Activated naive CD8-positive, alpha-beta T cell treated with anti-CD3 and anti-CD28 coated beads, Interleukin-2, amount 10 ng/mL, durations not matched to agents 7 days and 5 days (primary cell): ENCODE measurements at regions not wholly inside any gene's neighbourhood (a gene's known extent, or its start where the extent isn't known, plus 50 kb on each side); places are given as distances from the start of the nearest gene placed in this dataset.

Experiments used
- ATAC-seq: fragments of 150-1000 bp; cut with Tn5 transposase; one replicate; pipeline ENCODE4 v1.10.0; 2021; ENCODE audit warnings: low read depth, moderate library complexity
- POLR2A ChIA-PET: fragments of 350-600 bp; sonication (Branson Sonifier 250); formaldehyde crosslinking; loops from one replicate; lab custom pipeline; 2021; ENCODE audit warnings: antibody characterized with exemption; lab: Charles Lee
- DNase-seq: peaks from one replicate; pipeline ENCODE4 v3.0.0; 2021
- H3K27ac Mint-ChIP-seq: one replicate; pipeline ENCODE4 v1.8.0; 2022; ENCODE audit warnings: mild to moderate bottlenecking, mixed read lengths
- H3K27me3 Mint-ChIP-seq: one replicate; pipeline ENCODE4 v1.8.0; 2022; ENCODE audit warnings: mild to moderate bottlenecking, moderate library complexity, mixed read lengths
- H3K36me3 Mint-ChIP-seq: one replicate; pipeline ENCODE4 v1.8.0; 2021; ENCODE audit warnings: mild to moderate bottlenecking, mixed read lengths
- H3K4me1 Mint-ChIP-seq: one replicate; pipeline ENCODE4 v1.8.0; 2021; ENCODE audit warnings: mixed read lengths
- H3K4me3 Mint-ChIP-seq: one replicate; pipeline ENCODE4 v1.8.0; 2022; ENCODE audit warnings: mild to moderate bottlenecking, moderate library complexity, mixed read lengths
- H3K9me3 Mint-ChIP-seq: one replicate; pipeline ENCODE4 v1.8.0; 2021; ENCODE audit warnings: mixed read lengths

GRCh38 chr14:84959851-84960520, 570.0 kb upstream of the FLRT2 start:
- POLR2A ChIA-PET = no interaction called here
- Mint-ChIP-seq H3K27ac (no peak overlapping the region), H3K36me3 (no peaks in the 10 kb centered on the region), H3K4me3 (no peak overlapping the region), H3K4me1 (no peaks in the 10 kb centered on the region), H3K9me3 (peaks cover 15% of the 10 kb centered on the region), H3K27me3 (no peaks in the 10 kb centered on the region)
- DNase-seq (no peak), ATAC-seq (no peak)

DNA sequence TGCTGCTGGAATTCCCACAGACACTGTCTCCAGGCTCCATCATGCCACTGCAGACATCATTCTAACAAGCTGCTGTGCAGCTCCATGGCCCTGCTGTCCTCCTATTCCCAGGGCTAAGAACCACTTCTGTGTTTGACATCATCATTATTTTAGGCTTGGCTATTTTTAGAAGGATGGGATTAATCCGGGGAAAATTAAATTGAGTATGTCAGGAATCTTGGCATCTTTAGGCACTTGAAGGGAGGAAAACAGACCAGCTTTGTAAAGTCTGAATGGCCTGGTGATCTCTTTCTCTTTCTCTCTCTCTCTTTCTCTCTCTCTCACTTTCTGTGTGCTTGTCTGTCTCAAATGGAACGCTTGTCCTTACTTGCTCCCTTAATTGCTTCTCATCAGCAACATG, 568.3 kb upstream of the FLRT2 start:
- peaks cover 13% of the 10 kb centered on the region for H3K9me3 Mint-ChIP-seq
- no peak overlapping the region for H3K4me3 Mint-ChIP-seq
- H3K27ac Mint-ChIP-seq = no peak overlapping the region
- POLR2A ChIA-PET = no interaction called here
- H3K36me3 Mint-ChIP-seq = no peaks in the 10 kb centered on the region
- ATAC-seq (no peak), DNase-seq (no peak)
- H3K4me1 Mint-ChIP-seq = no peaks in the 10 kb centered on the region
- no peaks in the 10 kb centered on the region for H3K27me3 Mint-ChIP-seq

- no peaks in the 10 kb centered on the region for H3K27me3 Mint-ChIP-seq
- no peak overlapping the region for H3K4me3 Mint-ChIP-seq
- POLR2A ChIA-PET = no interaction called here
- H3K4me1 Mint-ChIP-seq = no peaks in the 10 kb centered on the region
- H3K9me3 Mint-ChIP-seq = peaks cover 11% of the 10 kb centered on the region
- H3K36me3 Mint-ChIP-seq = no peaks in the 10 kb centered on the region
- ATAC-seq (no peak), DNase-seq (no peak)
- H3K27ac Mint-ChIP-seq = no peak overlapping the region
Measured at GRCh38 chr14:84963518-84963917, 566.4 kb upstream of the FLRT2 start.

DNA sequence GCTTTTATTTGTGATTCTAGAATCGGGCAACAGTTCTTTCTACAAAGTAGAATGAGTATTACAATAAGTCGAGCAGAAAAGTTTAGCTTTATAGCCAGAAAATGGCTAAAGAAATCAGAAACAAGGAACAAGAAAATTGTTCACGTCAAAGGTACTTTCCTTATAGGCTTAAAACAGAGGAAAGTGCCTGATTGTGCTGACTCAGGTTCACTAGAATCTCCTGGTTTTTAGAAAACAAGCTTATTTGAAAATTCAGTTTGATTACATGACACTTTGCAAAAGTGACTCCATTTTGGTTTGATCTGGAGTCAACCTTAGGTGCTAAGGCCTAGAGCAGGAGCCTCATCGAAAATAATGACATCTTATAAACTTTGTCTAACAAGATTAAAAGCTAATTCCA, 564.7 kb upstream of the FLRT2 start:
- POLR2A ChIA-PET = no interaction called here
- no peak for ATAC-seq
- peaks cover 10% of the 10 kb centered on the region for H3K9me3 Mint-ChIP-seq
- no peaks in the 10 kb centered on the region for H3K36me3 Mint-ChIP-seq
- no peaks in the 10 kb centered on the region for H3K4me1 Mint-ChIP-seq
- no peak overlapping the region for H3K4me3 Mint-ChIP-seq
- H3K27ac Mint-ChIP-seq = no peak overlapping the region
- H3K27me3 Mint-ChIP-seq = no peaks in the 10 kb centered on the region
- no peak for DNase-seq

DNA sequence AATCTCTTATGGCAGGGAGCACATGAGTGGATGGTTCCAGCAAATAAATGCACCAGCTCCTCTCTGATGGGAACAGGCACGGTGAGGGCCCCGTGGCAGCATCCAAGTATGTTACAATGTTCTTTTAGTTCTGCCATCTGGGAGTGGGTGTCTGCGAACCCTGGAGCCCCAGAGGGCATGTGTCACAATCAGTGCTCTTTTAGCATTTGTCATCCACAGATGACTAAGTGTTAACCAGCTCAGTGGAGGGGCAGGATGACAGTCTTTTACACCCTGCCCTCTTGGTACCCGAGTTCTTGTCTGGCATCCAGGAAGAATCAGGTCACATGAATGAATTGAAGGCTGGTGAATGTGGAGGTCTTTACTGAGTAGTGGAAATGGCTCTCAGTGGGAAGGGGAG, 560.4 kb upstream of the FLRT2 start:
- Mint-ChIP-seq H3K27me3 (no peaks in the 10 kb centered on the region), H3K27ac (no peak overlapping the region)
- no peak for DNase-seq

DNA sequence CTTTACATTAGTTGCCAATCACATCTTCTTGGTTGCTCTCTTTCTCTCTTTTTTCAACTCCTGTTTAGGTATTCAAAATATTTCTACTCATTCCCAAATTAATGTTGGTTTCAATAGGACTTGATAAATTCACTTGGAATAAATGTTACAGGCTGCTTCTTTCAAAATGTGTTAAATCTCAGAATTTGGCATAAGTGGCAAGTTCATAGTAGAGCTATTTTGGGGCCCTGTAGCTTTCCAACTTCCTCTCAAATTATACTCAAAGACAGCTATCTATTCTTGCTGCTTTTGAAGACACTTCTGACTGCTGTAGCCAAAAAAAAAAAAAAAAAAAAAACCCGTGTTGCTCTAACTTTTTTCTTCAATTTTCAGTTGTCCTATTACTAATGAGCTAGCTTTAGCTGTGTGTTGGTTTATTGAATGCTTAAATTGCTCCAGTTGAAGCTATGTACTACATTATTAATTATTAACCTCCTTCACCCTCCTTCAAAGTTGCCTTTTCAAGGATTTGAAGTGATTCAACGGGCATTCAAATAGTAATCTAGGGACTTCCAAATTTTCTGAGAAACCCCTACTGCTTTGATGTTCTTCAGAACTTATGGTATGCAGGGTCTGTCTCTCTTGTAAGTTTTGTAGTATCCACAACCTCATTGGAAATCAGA, 554.6 kb upstream of the FLRT2 start:
- no peak for DNase-seq

More for the DNA sequence above, 560.4 kb upstream of the FLRT2 start:
- H3K4me1 Mint-ChIP-seq = no peaks in the 10 kb centered on the region
- POLR2A ChIA-PET = no interaction called here
- H3K36me3 Mint-ChIP-seq = no peaks in the 10 kb centered on the region
- no peak for ATAC-seq
- peaks cover 5% of the 10 kb centered on the region for H3K9me3 Mint-ChIP-seq
- H3K4me3 Mint-ChIP-seq = no peak overlapping the region

DNA sequence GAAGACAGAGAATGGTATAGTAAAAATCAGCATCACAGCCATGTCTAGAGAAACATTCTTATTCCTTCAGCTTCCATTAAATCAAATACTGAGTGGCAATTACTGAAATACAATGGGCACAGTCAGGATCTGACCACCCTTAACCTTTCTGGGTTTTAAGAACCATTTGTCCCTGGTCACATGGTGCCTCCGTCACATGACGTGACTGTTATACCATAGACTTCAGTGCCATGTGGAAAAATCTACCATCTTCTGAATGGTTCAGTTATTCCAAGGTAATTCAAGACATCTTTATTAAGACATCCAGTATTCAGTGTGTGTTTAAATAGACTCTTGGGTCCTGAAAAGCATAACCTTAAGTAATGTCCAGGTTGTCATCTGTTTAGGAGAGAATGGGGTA, 553.1 kb upstream of the FLRT2 start:
- DNase-seq (no peak), ATAC-seq (no peak)
- H3K27me3 Mint-ChIP-seq = no peaks in the 10 kb centered on the region
- POLR2A ChIA-PET = no interaction called here
- peaks cover 8% of the 10 kb centered on the region for H3K9me3 Mint-ChIP-seq
- no peaks in the 10 kb centered on the region for H3K4me1 Mint-ChIP-seq
- no peaks in the 10 kb centered on the region for H3K36me3 Mint-ChIP-seq
- H3K27ac Mint-ChIP-seq = no peak overlapping the region
- H3K4me3 Mint-ChIP-seq = no peak overlapping the region

More for the DNA sequence above, 554.6 kb upstream of the FLRT2 start:
- POLR2A ChIA-PET = no interaction called here
- ATAC-seq = no peak
- Mint-ChIP-seq H3K36me3 (no peaks in the 10 kb centered on the region), H3K27me3 (no peaks in the 10 kb centered on the region), H3K9me3 (peaks cover 8% of the 10 kb centered on the region), H3K27ac (no peak overlapping the region), H3K4me3 (no peak overlapping the region), H3K4me1 (no peaks in the 10 kb centered on the region)

- Mint-ChIP-seq H3K9me3 (peaks cover 1% of the 10 kb centered on the region), H3K27me3 (no peaks in the 10 kb centered on the region), H3K4me3 (no peak overlapping the region), H3K4me1 (no peaks in the 10 kb centered on the region), H3K27ac (no peak overlapping the region), H3K36me3 (no peaks in the 10 kb centered on the region)
- ATAC-seq = no peak
- POLR2A ChIA-PET = no interaction called here
- no peak for DNase-seq
Measured at GRCh38 chr14:84987042-84987441, 542.9 kb upstream of the FLRT2 start.

GRCh38 chr14:84988357-84988756, 541.6 kb upstream of the FLRT2 start:
- Mint-ChIP-seq H3K27me3 (no peaks in the 10 kb centered on the region), H3K4me3 (no peak overlapping the region), H3K27ac (no peak overlapping the region), H3K9me3 (peaks cover 1% of the 10 kb centered on the region), H3K36me3 (no peaks in the 10 kb centered on the region), H3K4me1 (no peaks in the 10 kb centered on the region)
- ATAC-seq (no peak), DNase-seq (no peak)
- POLR2A ChIA-PET = no interaction called here

GRCh38 chr14:84991021-84991420, 538.9 kb upstream of the FLRT2 start:
- H3K27ac Mint-ChIP-seq = no peak overlapping the region
- H3K27me3 Mint-ChIP-seq = no peaks in the 10 kb centered on the region
- no peaks in the 10 kb centered on the region for H3K36me3 Mint-ChIP-seq
- peaks cover 5% of the 10 kb centered on the region for H3K9me3 Mint-ChIP-seq
- H3K4me3 Mint-ChIP-seq = no peak overlapping the region
- ATAC-seq (no peak), DNase-seq (no peak)
- POLR2A ChIA-PET = no interaction called here
- no peaks in the 10 kb centered on the region for H3K4me1 Mint-ChIP-seq

- H3K4me1 Mint-ChIP-seq = no peaks in the 10 kb centered on the region
- POLR2A ChIA-PET = no interaction called here
- no peak overlapping the region for H3K4me3 Mint-ChIP-seq
- ATAC-seq = no peak
- H3K27me3 Mint-ChIP-seq = no peaks in the 10 kb centered on the region
- no peak overlapping the region for H3K27ac Mint-ChIP-seq
- H3K9me3 Mint-ChIP-seq = peaks cover 7% of the 10 kb centered on the region
- no peak for DNase-seq
- no peaks in the 10 kb centered on the region for H3K36me3 Mint-ChIP-seq
Measured at GRCh38 chr14:84998216-84998615, 531.7 kb upstream of the FLRT2 start.

DNA sequence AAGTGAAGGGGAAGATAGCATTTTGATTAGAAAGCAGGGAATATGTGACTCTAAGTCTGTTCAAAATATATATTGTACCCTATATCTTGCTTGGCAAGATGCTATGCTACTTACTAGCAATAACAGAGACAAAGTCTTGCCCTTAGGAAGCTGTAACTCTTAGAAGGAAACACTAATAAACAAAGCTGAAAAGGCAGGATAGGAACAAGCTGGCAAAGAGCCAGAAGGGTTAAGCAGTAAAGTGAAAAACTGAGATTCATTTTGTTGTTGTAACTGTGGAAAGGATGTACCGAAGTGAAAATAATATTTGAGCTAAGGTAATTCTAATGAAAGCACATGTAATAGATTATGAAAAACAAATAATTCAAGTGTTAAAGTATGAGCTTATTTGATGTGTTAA, 527.1 kb upstream of the FLRT2 start:
- H3K36me3 Mint-ChIP-seq = no peaks in the 10 kb centered on the region
- POLR2A ChIA-PET = no interaction called here
- peaks cover 3% of the 10 kb centered on the region for H3K9me3 Mint-ChIP-seq
- no peak overlapping the region for H3K27ac Mint-ChIP-seq
- DNase-seq (no peak), ATAC-seq (no peak)
- H3K4me1 Mint-ChIP-seq = no peaks in the 10 kb centered on the region
- H3K27me3 Mint-ChIP-seq = no peaks in the 10 kb centered on the region
- no peak overlapping the region for H3K4me3 Mint-ChIP-seq

DNA sequence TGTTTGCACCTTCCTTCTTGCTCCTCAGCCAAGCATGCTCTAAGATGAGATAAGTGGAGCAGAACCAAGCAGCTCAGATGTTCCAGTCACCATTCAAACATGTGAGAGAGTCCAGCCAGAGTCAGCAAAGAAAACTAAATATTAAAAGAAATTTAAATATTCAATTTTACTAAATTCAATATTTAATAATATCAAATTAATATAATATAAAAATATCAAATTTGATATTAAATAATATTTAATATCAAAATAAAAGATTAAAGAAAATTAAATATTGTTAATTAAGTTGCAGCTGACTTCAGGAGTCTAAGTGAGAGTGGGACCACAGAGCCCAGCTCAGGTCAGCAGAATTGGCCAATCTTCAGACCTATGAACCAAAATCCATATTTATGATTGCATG, 526.1 kb upstream of the FLRT2 start:
- Mint-ChIP-seq H3K36me3 (no peaks in the 10 kb centered on the region), H3K27me3 (no peaks in the 10 kb centered on the region), H3K4me1 (no peaks in the 10 kb centered on the region), H3K4me3 (no peak overlapping the region), H3K27ac (no peak overlapping the region), H3K9me3 (peaks cover 6% of the 10 kb centered on the region)
- DNase-seq = no peak
- POLR2A ChIA-PET = no interaction called here
- no peak for ATAC-seq

DNA sequence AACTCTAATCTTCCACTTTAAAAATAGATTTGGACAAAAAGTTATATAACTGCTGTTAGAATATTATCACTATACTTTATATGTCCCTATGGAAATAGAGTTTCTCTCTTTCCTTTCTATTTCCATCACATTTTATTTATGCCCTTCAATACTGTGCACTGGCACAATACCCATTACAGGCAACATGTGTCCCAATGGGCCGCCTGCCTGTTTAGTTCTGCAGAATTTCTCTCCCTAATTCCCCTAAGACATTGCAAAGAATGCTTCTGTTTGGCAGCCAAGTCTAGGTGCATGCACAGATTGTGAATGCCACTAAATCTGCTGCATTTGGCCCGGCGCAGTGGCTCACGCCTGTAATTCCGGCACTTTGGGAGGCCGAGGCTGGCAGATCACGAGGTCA, 520.4 kb upstream of the FLRT2 start:
- DNase-seq = no peak
- H3K9me3 Mint-ChIP-seq = peaks cover 6% of the 10 kb centered on the region

More for the DNA sequence above, 520.4 kb upstream of the FLRT2 start:
- ATAC-seq = no peak
- no peak overlapping the region for H3K4me3 Mint-ChIP-seq
- no peaks in the 10 kb centered on the region for H3K36me3 Mint-ChIP-seq
- POLR2A ChIA-PET = no interaction called here
- no peaks in the 10 kb centered on the region for H3K27me3 Mint-ChIP-seq
- H3K4me1 Mint-ChIP-seq = no peaks in the 10 kb centered on the region
- no peak overlapping the region for H3K27ac Mint-ChIP-seq
